DMS 273 (cell line): ENCODE measurements at regions not wholly inside any gene's neighbourhood (a gene's known extent, or its start where the extent isn't known, plus 50 kb on each side); places are given as distances from the start of the nearest gene placed in this dataset.

Source experiments
- DNase-seq: peaks from one replicate; lab custom pipeline; 2025; ENCODE audit not compliant: unreplicated experiment; lab: John Stamatoyannopoulos, UW

DNA sequence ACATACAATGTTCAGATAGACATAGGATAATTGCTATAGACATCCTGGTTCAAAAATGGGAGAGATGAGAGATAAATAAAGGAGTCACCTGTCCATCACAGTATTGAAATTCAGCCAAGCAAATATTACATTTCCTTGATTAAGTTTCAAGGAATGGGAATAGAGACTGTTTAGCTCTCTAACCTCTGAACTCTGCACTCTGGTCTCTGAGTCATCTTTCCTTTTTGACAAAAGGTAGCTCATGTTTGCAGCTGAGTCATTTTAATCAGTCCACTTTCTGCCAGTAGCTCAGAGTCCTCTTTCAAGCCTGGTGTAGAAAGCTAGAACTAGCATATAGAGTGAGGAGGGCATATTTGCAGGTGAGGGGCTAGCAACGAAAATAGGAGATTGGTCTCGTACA, 51.4 kb upstream of the GJA8 start:
- no peak for DNase-seq

DNA sequence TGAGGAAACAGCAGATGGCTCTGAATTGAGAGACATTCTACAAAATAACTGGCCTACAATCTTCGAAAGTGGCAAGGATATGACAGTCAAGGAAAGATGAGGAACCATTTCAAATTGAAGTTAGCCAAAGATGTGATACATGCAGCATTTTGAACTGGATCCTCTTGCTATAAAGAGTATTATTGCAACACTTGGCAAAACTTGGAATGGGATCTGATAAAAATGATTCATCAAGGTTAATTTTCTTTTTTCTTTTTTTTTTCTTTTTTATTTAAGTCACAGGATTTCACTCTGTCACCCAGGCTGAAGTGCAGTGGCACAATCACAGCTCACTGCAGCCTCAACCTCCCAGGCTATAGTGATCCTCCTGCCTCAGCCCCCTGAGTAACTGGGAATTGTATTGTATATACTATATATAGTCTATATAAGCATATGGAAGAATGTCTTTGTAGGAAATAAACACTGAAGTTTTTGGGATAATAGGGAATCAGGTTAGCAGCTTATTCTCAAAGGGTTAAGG, 49.8 kb upstream of the GJA8 start:
- DNase-seq: no peak
